Left colon (tissue), 2 donors: ENCODE measurements at regions not wholly inside any gene's neighbourhood (a gene's known extent, or its start where the extent isn't known, plus 50 kb on each side); places are given as distances from the start of the nearest gene placed in this dataset.
"Not testable (repeated sequence)": the region's sequence is repeated elsewhere in the genome, so short reads cannot be mapped to it uniquely, and the experiment has no call there.

ENCODE experiments used
- ATAC-seq: fragments of 200-7000 bp; cut with Tn5 transposase; one replicate; pipeline ENCODE4 v1.9.1; 2020; ENCODE audit warnings: mild to moderate bottlenecking, moderate library complexity
- DNase-seq, 2 donors: peaks; one replicate each; pipeline ENCODE4 v3.0.0-alpha.2; 2020
- intact Hi-C, 2 donors: fragments of 100-400 bp; cut with DNase I in 1 of 2; cut with micrococcal nuclease in 1 of 2; formaldehyde crosslinking; loops; one replicate each; pipeline versions ENCODE4 v1.11.2 to v1.14.0; 2022; cut with DNase I, micrococcal nuclease
- donor health status: DM: no; HTN: no; CAD: no.
- donor health status: DM: yes; HTN: yes; CAD: no.

DNA sequence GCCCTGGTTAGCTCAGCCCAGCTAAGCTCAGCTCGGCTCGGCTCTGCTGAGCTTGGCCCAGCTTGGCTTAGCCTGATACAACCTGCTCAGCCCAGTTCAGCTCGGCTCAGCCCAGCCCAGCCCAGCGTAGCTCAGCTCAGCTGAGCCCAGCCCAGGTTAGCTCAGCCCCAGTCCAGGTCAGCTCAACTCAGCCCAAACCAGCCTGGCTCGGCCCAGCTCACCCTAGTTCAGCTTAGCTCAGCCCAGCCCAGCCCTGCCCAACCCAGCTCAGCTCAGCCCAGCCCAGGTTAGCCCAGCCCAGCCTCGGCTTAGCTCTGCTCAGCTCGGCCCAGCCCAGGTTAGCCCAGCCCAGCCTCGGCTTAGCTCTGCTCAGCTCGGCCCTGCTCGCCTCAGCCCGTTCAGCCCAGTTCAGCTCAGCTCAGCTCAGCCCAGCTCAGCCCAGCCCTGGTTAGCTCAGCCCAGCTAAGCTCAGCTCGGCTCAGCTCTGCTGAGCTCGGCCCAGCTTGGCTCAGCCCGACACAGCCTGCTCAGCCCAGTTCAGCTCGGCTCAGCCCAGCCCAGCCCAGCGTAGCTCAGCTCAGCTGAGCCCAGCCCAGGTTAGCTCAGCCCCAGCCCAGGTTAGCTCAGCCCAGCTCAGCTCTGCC is 332.8 kb downstream of the TMEM121 start:
- intact Hi-C loops, ATAC-seq, DNase-seq: not testable (repeated sequence)

DNA sequence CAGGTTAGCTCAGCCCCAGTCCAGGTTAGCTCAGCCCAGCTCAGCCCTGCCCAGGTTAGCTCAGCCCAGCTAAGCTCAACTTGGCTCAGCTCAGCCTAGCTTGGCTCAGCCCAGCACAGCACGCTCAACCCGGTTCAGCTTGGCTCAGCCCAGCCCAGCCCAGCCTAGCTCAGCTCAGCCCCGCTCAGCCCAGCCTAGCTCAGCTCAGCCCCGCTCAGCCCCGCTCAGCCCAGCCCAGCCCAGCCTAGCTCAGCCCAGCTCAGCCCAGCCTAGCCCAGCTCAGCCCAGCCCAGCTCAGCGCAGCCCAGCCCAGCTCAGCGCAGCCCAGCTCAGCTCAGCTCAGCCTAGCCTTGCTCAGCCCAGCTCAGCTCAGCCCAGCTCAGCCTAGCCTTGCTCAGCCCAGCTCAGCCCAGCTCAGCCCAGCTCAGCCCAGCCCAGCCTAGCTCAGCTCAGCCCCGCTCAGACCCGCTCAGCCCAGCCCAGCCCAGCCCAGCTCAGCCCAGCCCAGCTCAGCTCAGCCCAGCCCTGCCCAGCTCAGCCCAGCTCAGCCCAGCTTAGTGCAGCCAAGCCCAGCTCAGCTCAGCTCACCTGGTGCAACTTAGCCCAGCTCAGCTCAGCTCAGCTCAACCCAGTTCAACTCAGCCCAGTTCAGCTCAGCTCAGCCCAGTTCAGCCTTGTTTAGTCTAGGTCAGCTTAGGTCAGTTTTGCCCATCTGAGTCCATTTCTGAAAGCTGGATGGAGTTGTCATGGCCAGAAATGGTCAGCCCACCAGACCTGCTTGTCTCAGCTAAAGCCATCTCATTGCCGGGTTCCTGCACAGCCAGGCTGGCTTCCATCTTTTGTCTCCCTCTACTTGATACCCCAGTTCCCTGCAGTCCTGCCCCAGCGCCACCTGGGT is 333.6 kb downstream of the TMEM121 start:
- DNase-seq (peak in 1 of 2 donors; percentile 20), ATAC-seq (no peak)
- intact Hi-C loops = no loop called here

- ATAC-seq (no peak), DNase-seq (peak in 1 of 2 donors; percentile 22)
- intact Hi-C loops = no loop called here
Measured at GRCh38 chr14:105860615-105861580, 334.5 kb downstream of the TMEM121 start.

- intact Hi-C loops = no loop called here
- ATAC-seq = no peak
- peak in 1 of 2 donors; percentile 18 for DNase-seq
Measured at GRCh38 chr14:105861985-105862465, 335.6 kb downstream of the TMEM121 start.

GRCh38 chr14:105862581-105863239 is 336.3 kb downstream of the TMEM121 start:
- intact Hi-C loops = no loop called here
- ATAC-seq = no peak
- peak in 1 of 2 donors; percentile 12 for DNase-seq

GRCh38 chr14:105863296-105864108 is 337.1 kb downstream of the TMEM121 start:
- DNase-seq (peak in 1 of 2 donors; percentile 9), ATAC-seq (no peak)
- intact Hi-C loops = no loop called here

- no peak for DNase-seq
- intact Hi-C loops = no loop called here
- no peak for ATAC-seq
Measured at GRCh38 chr14:105864116-105864515, 337.7 kb downstream of the TMEM121 start.

DNA sequence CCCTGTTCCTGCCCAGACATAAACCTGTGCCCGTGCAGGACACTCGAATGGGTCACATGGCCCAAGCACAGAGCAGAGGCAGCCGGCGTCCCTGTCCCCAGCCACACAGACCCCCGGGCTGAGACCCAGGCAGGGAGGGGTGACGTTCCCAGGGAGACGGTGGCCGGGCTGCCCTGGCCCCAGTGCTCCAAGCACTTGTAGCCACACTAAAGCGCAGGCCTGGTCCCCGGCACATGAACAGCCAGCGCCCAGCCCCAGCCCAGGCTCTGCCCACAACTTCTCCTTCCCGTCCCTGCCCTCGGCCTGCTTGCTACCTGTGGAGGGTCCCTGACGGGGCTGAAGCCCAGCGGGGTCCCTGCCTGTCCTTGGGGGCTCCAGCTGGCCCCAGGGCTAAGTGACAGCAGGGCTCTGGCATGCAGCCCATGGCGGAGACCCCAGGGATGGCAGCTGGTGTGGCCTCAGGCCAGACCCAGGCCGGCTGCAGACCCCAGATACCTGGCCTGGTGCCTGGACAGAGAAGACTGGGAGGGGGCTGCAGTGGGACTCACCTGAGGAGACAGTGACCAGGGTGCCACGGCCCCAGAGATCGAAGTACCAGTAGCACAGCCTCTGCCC is 338.4 kb downstream of the TMEM121 start:
- DNase-seq = peak in 1 of 2 donors; percentile 15
- intact Hi-C loops = no loop called here
- ATAC-seq = no peak

- no peak for DNase-seq
- intact Hi-C loops = no loop called here
Measured at GRCh38 chr14:105865266-105865903, 339.0 kb downstream of the TMEM121 start.

DNA sequence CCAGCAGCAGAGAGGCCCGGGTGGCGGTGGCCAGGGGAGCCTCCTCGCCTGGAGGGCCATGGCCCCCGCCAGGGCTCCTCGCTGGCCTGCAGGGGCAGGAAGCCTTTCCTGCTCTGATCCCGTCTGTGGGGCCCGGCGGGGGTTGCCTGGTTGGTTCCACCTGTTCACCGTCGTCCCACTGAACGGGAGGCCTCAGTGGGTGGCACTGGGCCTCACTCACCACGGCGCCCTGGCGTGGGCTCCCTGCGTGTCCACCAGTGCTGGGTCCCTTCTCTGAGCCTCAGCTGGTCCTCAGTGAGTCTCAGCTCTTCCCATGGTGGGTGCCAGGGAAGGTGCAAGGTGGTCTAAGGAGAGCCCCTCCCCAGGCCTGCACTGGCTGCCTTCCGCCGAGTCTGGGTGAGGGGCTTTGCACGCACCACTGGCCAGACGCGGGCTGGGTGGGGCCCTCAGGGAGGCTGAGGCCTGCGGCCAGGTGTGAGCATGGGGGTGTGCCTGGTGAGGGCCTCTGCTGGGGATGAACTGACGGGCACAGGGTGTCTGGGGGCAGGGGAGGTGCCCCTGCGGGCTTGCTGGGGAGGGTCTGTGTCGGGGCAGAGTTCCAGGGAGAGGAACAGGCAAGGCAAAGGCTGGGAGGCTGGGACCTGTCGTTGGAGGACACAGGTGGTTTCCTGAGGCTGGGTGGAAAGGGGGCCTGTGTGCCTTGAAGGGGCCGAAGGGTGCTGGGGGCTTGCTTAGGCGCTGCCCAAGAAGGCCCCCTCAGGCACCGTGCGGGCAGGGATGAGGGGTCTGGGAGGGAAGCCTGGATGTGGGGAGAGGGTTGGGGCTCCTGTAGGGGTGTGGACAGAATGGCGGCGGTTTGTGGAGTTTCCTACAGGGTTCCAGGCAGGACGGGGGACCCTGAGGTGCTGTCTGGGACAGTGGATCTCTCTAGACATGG is 339.8 kb downstream of the TMEM121 start:
- intact Hi-C loops = no loop called here
- DNase-seq (peak in 1 of 2 donors; percentile 19), ATAC-seq (no peak)

More at GRCh38 chr14:105865266-105865903, 339.0 kb downstream of the TMEM121 start:
- no peak for ATAC-seq

- no peak for ATAC-seq
- intact Hi-C loops = no loop called here
- peak in 1 of 2 donors; percentile 12 for DNase-seq
Measured at GRCh38 chr14:105866841-105867321, 340.5 kb downstream of the TMEM121 start.

DNA sequence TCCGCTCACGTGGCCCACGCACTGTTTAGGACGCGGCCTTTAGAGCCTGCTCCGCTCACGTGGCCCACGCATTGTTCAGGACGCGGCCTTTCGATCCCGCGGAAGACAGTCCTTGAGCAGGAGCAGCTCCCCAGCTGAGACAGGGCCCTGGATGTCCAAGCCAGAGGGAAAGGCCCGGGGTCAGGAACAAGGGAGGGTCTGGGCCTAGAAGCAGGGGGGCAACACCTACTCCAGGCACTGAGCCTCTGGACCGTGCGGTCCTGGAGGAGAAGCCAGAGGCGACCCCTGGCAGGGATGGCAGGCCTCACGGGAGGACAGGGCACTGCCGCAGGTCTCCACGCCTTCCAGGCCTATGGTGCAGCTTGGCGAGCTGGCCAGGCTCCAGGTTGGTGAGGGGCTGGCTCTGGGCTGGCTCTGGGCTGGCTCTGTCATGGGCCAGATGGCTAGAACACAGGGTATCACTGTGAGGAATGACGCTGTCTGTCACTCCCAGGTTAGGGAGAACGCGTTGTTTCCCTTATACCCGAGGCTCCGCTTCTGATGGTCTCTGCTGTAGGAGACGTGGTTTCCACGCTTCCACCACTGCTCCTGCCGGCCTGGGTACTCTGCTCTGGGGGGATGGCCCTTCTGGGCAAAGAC is 341.7 kb downstream of the TMEM121 start:
- intact Hi-C loops = no loop called here
- DNase-seq = no peak
- no peak for ATAC-seq

DNA sequence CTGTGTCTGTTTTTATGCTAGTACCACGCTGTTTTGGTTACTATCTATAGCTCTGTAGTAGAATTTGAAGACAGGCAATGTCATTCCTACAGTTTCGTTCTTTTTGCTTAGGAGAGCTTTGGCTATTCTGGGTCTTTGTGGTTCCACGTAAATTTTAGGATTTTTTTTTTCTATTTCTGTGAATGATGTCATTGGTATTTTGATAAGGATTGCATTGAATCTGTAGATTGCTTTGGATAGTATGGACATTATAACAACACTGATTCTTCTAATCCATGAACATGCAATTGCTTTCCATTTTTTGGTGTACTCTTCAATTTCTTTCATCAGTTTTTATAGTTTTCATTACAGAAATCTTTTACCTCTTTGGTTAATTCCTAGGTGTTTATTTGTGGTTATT is 345.2 kb downstream of the TMEM121 start:
- ATAC-seq = no peak

GRCh38 chr14:105873870-105874512 is 347.6 kb downstream of the TMEM121 start:
- no peak for ATAC-seq
- no peak for DNase-seq
- intact Hi-C loops = no loop called here

More for the DNA sequence above, 345.2 kb downstream of the TMEM121 start:
- DNase-seq = no peak
- intact Hi-C loops = no loop called here
